WTC11 (cell line): ENCODE measurements at regions not wholly inside any gene's neighbourhood (a gene's known extent, or its start where the extent isn't known, plus 50 kb on each side); places are given as distances from the start of the nearest gene placed in this dataset.

Source experiments
- ATAC-seq: fragments of 200-7000 bp; cut with Tn5 transposase; 2 replicates; pipeline ENCODE4 v1.10.0; 2021; ENCODE audit warnings: mild to moderate bottlenecking, moderate library complexity
- CTCF ChIA-PET: fragments of 300-600 bp; sonication (Branson Sonifier 250); formaldehyde crosslinking; loops from one replicate; lab custom pipeline; 2021; ENCODE audit warnings: antibody characterized with exemption; lab: Charles Lee
- POLR2A ChIA-PET: fragments of 350-600 bp; sonication (Branson Sonifier 250); formaldehyde crosslinking; loops from one replicate; lab custom pipeline; 2021; ENCODE audit warnings: antibody characterized with exemption; lab: Charles Lee
- DNase-seq: peaks from one replicate; pipeline ENCODE4 v3.0.0; 2021; ENCODE audit warnings: low spot score
- H3K27ac Mint-ChIP-seq: 2 replicates; pipeline ENCODE4 v1.8.0; 2021; ENCODE audit warnings: mixed read lengths
- H3K27me3 Mint-ChIP-seq: 2 replicates; pipeline ENCODE4 v1.8.0; 2021; ENCODE audit warnings: low read depth, mild to moderate bottlenecking, moderate library complexity, mixed read lengths
- H3K36me3 Mint-ChIP-seq: 2 replicates; pipeline ENCODE4 v1.8.0; 2021; ENCODE audit warnings: mixed read lengths
- H3K4me1 Mint-ChIP-seq: 2 replicates; pipeline ENCODE4 v1.8.0; 2022; ENCODE audit warnings: mixed read lengths
- H3K4me3 Mint-ChIP-seq: 2 replicates; pipeline ENCODE4 v1.8.0; 2021; ENCODE audit warnings: mild to moderate bottlenecking, moderate library complexity, mixed read lengths
- H3K9me3 Mint-ChIP-seq: 2 replicates; pipeline ENCODE4 v1.8.0; 2021; ENCODE audit warnings: mixed read lengths
- ATF6 ChIP-seq: sonication (generic); formaldehyde crosslinking; IDR thresholded peaks from 2 replicates; pipeline ENCODE4 v1.8.1; 2023; ENCODE audit warnings: mild to moderate bottlenecking, missing genetic modification reagents
- CDX4 ChIP-seq: fragments of 250-450 bp; sonication (Bioruptor Pico); IDR thresholded peaks from 2 replicates; pipeline ENCODE4 v1.9.0; 2021; ENCODE audit warnings: moderate library complexity, mild to moderate bottlenecking, inconsistent platforms, borderline replicate concordance
- CTCF ChIP-seq: fragments of 200-600 bp; IDR thresholded peaks from 2 replicates; pipeline ENCODE4 v1.8.0; 2022; ENCODE audit warnings: antibody characterized with exemption
- E2F1 ChIP-seq: sonication (generic); formaldehyde crosslinking; IDR thresholded peaks from 2 replicates; pipeline ENCODE4 v1.8.0; 2022; ENCODE audit warnings: mild to moderate bottlenecking, missing genetic modification reagents
- GABPB1 ChIP-seq: sonication (generic); formaldehyde crosslinking; IDR thresholded peaks from 2 replicates; pipeline ENCODE4 v1.8.1; 2023; ENCODE audit warnings: mild to moderate bottlenecking, missing genetic modification reagents
- NFYB ChIP-seq: sonication (generic); formaldehyde crosslinking; conservative IDR thresholded peaks from 2 replicates; pipeline ENCODE4 v1.8.0; 2022; ENCODE audit warnings: low read depth, missing genetic modification reagents
- PRDM15 ChIP-seq: sonication (generic); formaldehyde crosslinking; IDR thresholded peaks from 2 replicates; pipeline ENCODE4 v1.8.0; 2022; ENCODE audit warnings: missing genetic modification reagents
- PRRX2 ChIP-seq: fragments of 250-450 bp; sonication (Bioruptor Pico); IDR thresholded peaks from 2 replicates; pipeline ENCODE4 v1.8.0; 2021; ENCODE audit warnings: mild to moderate bottlenecking
- SP1 ChIP-seq: sonication (generic); formaldehyde crosslinking; conservative IDR thresholded peaks from 2 replicates; pipeline ENCODE4 v1.8.1; 2022; ENCODE audit warnings: missing genetic modification reagents
- ZNF121 ChIP-seq: sonication (generic); formaldehyde crosslinking; IDR thresholded peaks from 2 replicates; pipeline ENCODE4 v1.8.0; 2023; ENCODE audit warnings: missing genetic modification reagents
- ZNF317 ChIP-seq: sonication (generic); formaldehyde crosslinking; IDR thresholded peaks from 2 replicates; pipeline ENCODE4 v1.8.1; 2023; ENCODE audit warnings: low read depth, mild to moderate bottlenecking, moderate library complexity, missing genetic modification reagents, borderline replicate concordance
- ZNF416 ChIP-seq: fragments of 250-450 bp; sonication (Bioruptor Pico); IDR thresholded peaks from 2 replicates; pipeline ENCODE4 v1.9.0; 2021; ENCODE audit warnings: mild to moderate bottlenecking, inconsistent platforms

GRCh38 chr3:182364323-182364722 lies 429.0 kb upstream of the ATP11B start:
- no peak for TF ChIP-seq ATF6 (CRISPR knock-in tag)
- no peak for TF ChIP-seq GABPB1 (CRISPR knock-in tag)
- no peak for TF ChIP-seq ZNF317 (CRISPR knock-in tag)
- TF ChIP-seq ZNF121 (CRISPR knock-in tag), result 0 out of 2 replicates have a peak, but pooled peaks have one; percentile 41
- TF ChIP-seq CTCF, result no peak
- no peak for TF ChIP-seq CDX4 (CRISPR knock-in tag)
- TF ChIP-seq ZNF416, result no peak
- no peak for TF ChIP-seq PRRX2 (CRISPR knock-in tag)
- no peak for TF ChIP-seq NFYB (CRISPR knock-in tag)
- no peak for DNase-seq

GRCh38 chr3:182364723-182365650 lies 428.3 kb upstream of the ATP11B start:
- ChIA-PET POLR2A (no interaction called here), CTCF (interaction anchor here (0.6 to 1.2 kb wide), 4 partner anchors 9 to 319 kb away, joined by 3 to 4 read pairs (median 4); no protein-coding TSS in a partner anchor)
- Mint-ChIP-seq H3K36me3 (no peaks in the 10 kb centered on the region), H3K4me1 (peaks cover 21% of the 10 kb centered on the region), H3K4me3 (no peak overlapping the region), H3K9me3 (peaks cover 4% of the 10 kb centered on the region; the same call in 1 of the 2 replicates), H3K27ac (no peak overlapping the region), H3K27me3 (no peaks in the 10 kb centered on the region)
- DNase-seq, result no peak
- TF ChIP-seq SP1 (no peak), PRDM15 (CRISPR knock-in tag) (no peak), E2F1 (CRISPR knock-in tag) (no peak)
- ATAC-seq, result peak; percentile 24; the same call in 1 of the 2 replicates

More at GRCh38 chr3:182364323-182364722, 429.0 kb upstream of the ATP11B start:
- ChIA-PET CTCF (interaction anchor here (0.6 to 1.2 kb wide), 4 partner anchors 8 to 320 kb away, joined by 3 to 4 read pairs (median 4); no protein-coding TSS in a partner anchor), POLR2A (no interaction called here)
- ATAC-seq, result peak; percentile 85
- no peak overlapping the region for H3K27ac Mint-ChIP-seq
- peaks cover 4% of the 10 kb centered on the region; the same call in 1 of the 2 replicates for H3K9me3 Mint-ChIP-seq
- H3K4me1 Mint-ChIP-seq, result peaks cover 15% of the 10 kb centered on the region
- H3K36me3 Mint-ChIP-seq, result no peaks in the 10 kb centered on the region
- H3K27me3 Mint-ChIP-seq, result no peaks in the 10 kb centered on the region
- H3K4me3 Mint-ChIP-seq, result no peak overlapping the region
